Stomach smooth muscle (tissue), 2 donors: ENCODE measurements at regions not wholly inside any gene's neighbourhood (a gene's known extent, or its start where the extent isn't known, plus 50 kb on each side); places are given as distances from the start of the nearest gene placed in this dataset.

Experiments
- H3K27ac ChIP-seq: one replicate; pipeline ENCODE4 v1.7.0; 2013; ENCODE audit warnings: mild to moderate bottlenecking, low read length, inconsistent platforms
- H3K27me3 ChIP-seq, 2 donors: one replicate each; pipeline ENCODE4 v1.7.0; 2013; ENCODE audit warnings: low read length in 2 of 2; ENCODE audit not compliant: insufficient read depth in 2 of 2, control insufficient read depth in 1 of 2
- H3K36me3 ChIP-seq, 2 donors: one replicate each; pipeline ENCODE4 v1.7.0; 2013; ENCODE audit warnings: low read length in 2 of 2; ENCODE audit not compliant: control insufficient read depth in 2 of 2, insufficient read depth in 2 of 2
- H3K4me1 ChIP-seq: one replicate; pipeline ENCODE4 v1.7.0; 2013; ENCODE audit warnings: low read length; ENCODE audit not compliant: control insufficient read depth, insufficient read depth
- H3K4me3 ChIP-seq, 2 donors: one replicate each; pipeline ENCODE4 v1.7.0; 2013; ENCODE audit warnings: low read length in 2 of 2
- H3K9ac ChIP-seq, 2 donors: one replicate each; pipeline ENCODE4 v1.7.0; 2013; ENCODE audit warnings: low read length in 2 of 2, mild to moderate bottlenecking in 1 of 2
- H3K9me3 ChIP-seq, 2 donors: one replicate each; pipeline ENCODE4 v1.7.0; 2013; ENCODE audit warnings: low read length in 2 of 2; ENCODE audit not compliant: control insufficient read depth in 2 of 2
- donor health status: healthy.
- donor health status: Pancreatic carcinoma.

- no peaks in the 10 kb centered on the region for H3K36me3 ChIP-seq
- H3K4me3 ChIP-seq, result no peak overlapping the region
- H3K9me3 ChIP-seq, result no peaks in the 10 kb centered on the region
- no peak overlapping the region for H3K27ac ChIP-seq
- H3K9ac ChIP-seq, result no peak overlapping the region
- H3K4me1 ChIP-seq, result no peaks in the 10 kb centered on the region
- H3K27me3 ChIP-seq, result no peaks in the 10 kb centered on the region
These were observed 121.4 kb upstream of the TCF21 start for GRCh38 chr6:133767357-133767970.

- Histone ChIP-seq H3K9me3 (no peaks in the 10 kb centered on the region), H3K36me3 (no peaks in the 10 kb centered on the region), H3K4me3 (no peak overlapping the region), H3K4me1 (no peaks in the 10 kb centered on the region), H3K27me3 (no peaks in the 10 kb centered on the region), H3K9ac (no peak overlapping the region), H3K27ac (no peak overlapping the region)
These were observed 120.1 kb upstream of the TCF21 start for GRCh38 chr6:133768656-133769295.

GRCh38 chr6:133769463-133769862 lies 119.5 kb upstream of the TCF21 start:
- Histone ChIP-seq H3K36me3 (no peaks in the 10 kb centered on the region), H3K4me1 (no peaks in the 10 kb centered on the region)

GRCh38 chr6:133772567-133772966 lies 116.3 kb upstream of the TCF21 start:
- Histone ChIP-seq H3K27me3 (no peaks in the 10 kb centered on the region), H3K9me3 (no peaks in the 10 kb centered on the region), H3K4me1 (no peaks in the 10 kb centered on the region), H3K4me3 (no peak overlapping the region), H3K27ac (no peak overlapping the region), H3K36me3 (no peaks in the 10 kb centered on the region), H3K9ac (no peak overlapping the region)

More at GRCh38 chr6:133769463-133769862, 119.5 kb upstream of the TCF21 start:
- Histone ChIP-seq H3K9ac (no peak overlapping the region), H3K27me3 (no peaks in the 10 kb centered on the region), H3K4me3 (no peak overlapping the region), H3K27ac (no peak overlapping the region), H3K9me3 (no peaks in the 10 kb centered on the region)

GRCh38 chr6:133773776-133774175 lies 115.1 kb upstream of the TCF21 start:
- Histone ChIP-seq H3K9ac (no peak overlapping the region), H3K27ac (no peak overlapping the region), H3K36me3 (no peaks in the 10 kb centered on the region), H3K4me1 (no peaks in the 10 kb centered on the region), H3K4me3 (no peak overlapping the region), H3K27me3 (no peaks in the 10 kb centered on the region), H3K9me3 (no peaks in the 10 kb centered on the region)

GRCh38 chr6:133774356-133774755 lies 114.6 kb upstream of the TCF21 start:
- Histone ChIP-seq H3K4me1 (no peaks in the 10 kb centered on the region), H3K36me3 (no peaks in the 10 kb centered on the region), H3K4me3 (no peak overlapping the region), H3K27me3 (no peaks in the 10 kb centered on the region), H3K9me3 (no peaks in the 10 kb centered on the region), H3K9ac (no peak overlapping the region), H3K27ac (no peak overlapping the region)

- Histone ChIP-seq H3K4me1 (no peaks in the 10 kb centered on the region), H3K9me3 (no peaks in the 10 kb centered on the region), H3K36me3 (no peaks in the 10 kb centered on the region), H3K27ac (no peak overlapping the region), H3K27me3 (no peaks in the 10 kb centered on the region), H3K9ac (no peak overlapping the region), H3K4me3 (no peak overlapping the region)
These were observed 110.3 kb upstream of the TCF21 start for GRCh38 chr6:133778414-133779130.

- no peaks in the 10 kb centered on the region for H3K4me1 ChIP-seq
- no peak overlapping the region for H3K27ac ChIP-seq
- no peaks in the 10 kb centered on the region for H3K27me3 ChIP-seq
- H3K36me3 ChIP-seq, result no peaks in the 10 kb centered on the region
- H3K9ac ChIP-seq, result no peak overlapping the region
- no peaks in the 10 kb centered on the region for H3K9me3 ChIP-seq
- no peak overlapping the region for H3K4me3 ChIP-seq
These were observed 108.8 kb upstream of the TCF21 start for GRCh38 chr6:133779916-133780695.

GRCh38 chr6:133786016-133786415 lies 102.9 kb upstream of the TCF21 start:
- no peak overlapping the region for H3K9ac ChIP-seq

GRCh38 chr6:133787122-133787521 lies 101.8 kb upstream of the TCF21 start:
- Histone ChIP-seq H3K4me3 (no peak overlapping the region), H3K27me3 (no peaks in the 10 kb centered on the region), H3K27ac (no peak overlapping the region)

More at GRCh38 chr6:133786016-133786415, 102.9 kb upstream of the TCF21 start:
- no peaks in the 10 kb centered on the region for H3K4me1 ChIP-seq
- H3K36me3 ChIP-seq, result no peaks in the 10 kb centered on the region
- no peaks in the 10 kb centered on the region for H3K9me3 ChIP-seq
- no peak overlapping the region for H3K27ac ChIP-seq
- no peaks in the 10 kb centered on the region for H3K27me3 ChIP-seq
- no peak overlapping the region for H3K4me3 ChIP-seq

More at GRCh38 chr6:133787122-133787521, 101.8 kb upstream of the TCF21 start:
- Histone ChIP-seq H3K9ac (no peak overlapping the region), H3K9me3 (no peaks in the 10 kb centered on the region), H3K36me3 (no peaks in the 10 kb centered on the region), H3K4me1 (no peaks in the 10 kb centered on the region)
